GM18873 (cell line): ENCODE measurements at regions not wholly inside any gene's neighbourhood (a gene's known extent, or its start where the extent isn't known, plus 50 kb on each side); places are given as distances from the start of the nearest gene placed in this dataset.

Source experiments
- ATAC-seq: cut with Tn5 transposase; IDR thresholded peaks from one replicate; pipeline ENCODE4 v1.9.1; 2021; ENCODE audit warnings: mild to moderate bottlenecking, moderate library complexity, moderate number of reproducible peaks; ENCODE audit not compliant: unreplicated experiment, low FRiP score

DNA sequence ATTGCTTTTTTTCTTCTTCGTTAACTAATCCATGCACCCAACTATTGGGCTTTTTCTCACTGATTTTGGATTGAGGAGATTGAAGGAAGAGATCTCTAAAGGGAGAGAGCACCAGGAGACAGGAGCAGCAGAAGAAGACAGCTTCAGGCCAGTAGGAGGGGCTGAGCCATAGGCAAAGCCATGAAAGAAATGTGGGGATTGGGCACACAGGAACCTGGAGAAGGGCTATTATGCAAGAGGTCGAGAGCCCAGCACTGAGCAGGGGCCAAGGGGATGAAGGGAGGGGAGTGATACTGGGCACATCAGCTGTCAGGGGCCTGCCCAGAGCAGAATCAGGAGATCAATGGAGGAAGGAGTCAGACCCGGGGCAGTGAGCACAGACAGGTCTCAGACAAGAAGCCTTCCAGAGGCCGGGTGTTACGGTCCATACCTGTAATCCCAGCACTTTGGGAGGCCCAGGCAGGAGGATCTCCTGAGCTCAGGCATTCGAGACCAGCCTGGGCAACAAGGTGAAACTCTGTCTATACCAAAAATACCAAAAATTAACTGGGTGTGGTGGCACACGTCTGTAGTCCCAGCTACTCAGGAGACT is 140.9 kb downstream of the BCOR start:
- no peak for ATAC-seq

DNA sequence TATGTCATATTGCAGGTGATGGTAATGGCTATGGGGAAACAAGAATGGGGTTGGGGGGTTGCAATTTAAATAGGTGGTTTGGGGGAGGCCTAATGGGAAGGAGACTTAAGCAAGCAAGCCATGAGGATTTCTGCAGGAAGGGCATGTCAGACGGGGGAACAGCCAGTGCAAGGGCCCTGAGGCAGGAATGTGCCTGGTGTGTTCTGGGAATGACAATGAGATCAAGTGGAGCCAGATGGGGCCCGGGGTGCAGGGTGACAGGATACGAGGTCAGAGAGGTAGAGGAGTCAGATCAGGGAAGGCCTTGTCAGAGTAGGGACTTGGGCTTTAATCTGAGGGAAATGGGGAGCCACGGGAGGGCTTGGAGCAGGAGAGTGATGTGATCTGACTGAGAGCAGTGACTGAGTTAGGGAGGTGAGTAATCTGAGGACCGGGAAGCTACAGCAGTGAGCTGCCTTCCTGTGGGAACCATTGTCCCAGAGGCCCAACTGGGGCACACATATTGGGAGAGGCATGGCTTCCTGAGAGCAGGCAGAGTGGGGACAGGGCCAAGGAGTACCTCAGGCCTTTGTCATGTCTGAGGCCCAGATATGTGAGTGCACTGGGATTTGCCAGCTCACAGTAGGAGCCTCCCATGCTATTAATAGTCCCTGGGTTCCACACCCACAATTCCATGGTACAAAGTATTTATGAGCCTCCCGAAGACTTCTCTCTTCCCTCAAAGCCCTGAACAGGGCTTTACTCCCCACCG is 139.8 kb downstream of the BCOR start:
- no peak for ATAC-seq

DNA sequence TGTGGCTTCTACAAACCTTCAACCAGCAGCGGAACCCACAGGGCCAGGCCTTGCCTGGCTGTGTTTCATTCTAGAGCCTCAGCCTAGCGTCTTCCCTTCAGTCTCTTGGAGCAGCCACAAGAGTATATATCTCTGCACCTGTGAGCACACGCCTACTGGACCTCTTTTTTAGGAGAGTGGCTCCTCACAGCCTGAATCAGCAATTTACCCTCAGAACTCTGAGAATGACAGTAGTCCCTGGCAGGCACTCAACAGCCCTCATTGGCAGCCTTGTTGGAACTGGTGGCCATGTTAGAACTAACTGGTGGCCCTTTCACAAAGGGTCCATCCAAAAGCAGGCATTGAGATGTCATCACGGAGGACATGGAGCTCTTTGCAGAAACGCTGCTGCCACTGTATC is 138.9 kb downstream of the BCOR start:
- ATAC-seq, result no peak

DNA sequence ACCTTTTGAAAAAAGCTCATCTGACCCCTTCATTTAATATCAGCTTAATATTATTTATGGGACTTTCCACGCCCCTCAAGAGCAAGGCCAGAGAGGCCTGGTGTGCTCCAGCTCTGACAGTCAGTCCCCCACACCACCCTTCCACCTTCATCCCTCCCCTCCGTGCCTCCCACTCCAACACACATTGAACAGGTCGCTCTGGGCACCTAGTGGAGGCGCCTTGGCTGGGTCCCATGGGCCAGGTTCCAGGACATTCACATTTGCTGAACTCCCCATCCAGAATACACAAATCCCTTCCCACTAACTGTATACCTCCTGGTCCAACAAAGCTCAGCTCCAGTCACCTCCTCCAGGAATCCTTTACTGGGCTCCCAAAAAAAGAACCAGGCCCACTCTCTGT is 137.5 kb downstream of the BCOR start:
- ATAC-seq, result no peak

DNA sequence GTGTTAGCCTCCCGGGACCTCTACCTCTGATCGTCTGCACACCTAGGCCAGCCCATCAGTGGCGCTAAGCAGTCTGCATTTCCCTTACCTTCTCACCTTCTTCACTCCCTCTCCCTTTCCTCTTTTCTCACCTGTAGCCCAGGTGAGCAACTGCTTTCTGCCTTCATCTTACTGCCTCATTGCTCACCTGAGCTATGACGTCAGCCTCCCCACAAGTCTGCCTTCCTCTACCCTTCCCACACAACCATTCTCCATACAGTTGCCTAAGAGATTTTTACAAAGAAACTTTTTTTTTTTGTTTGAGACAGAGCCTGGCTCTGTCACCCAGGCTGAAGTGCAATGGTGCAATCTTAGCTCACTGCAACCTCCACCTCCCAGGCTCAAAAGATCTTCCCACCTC is 136.3 kb downstream of the BCOR start:
- no peak for ATAC-seq

DNA sequence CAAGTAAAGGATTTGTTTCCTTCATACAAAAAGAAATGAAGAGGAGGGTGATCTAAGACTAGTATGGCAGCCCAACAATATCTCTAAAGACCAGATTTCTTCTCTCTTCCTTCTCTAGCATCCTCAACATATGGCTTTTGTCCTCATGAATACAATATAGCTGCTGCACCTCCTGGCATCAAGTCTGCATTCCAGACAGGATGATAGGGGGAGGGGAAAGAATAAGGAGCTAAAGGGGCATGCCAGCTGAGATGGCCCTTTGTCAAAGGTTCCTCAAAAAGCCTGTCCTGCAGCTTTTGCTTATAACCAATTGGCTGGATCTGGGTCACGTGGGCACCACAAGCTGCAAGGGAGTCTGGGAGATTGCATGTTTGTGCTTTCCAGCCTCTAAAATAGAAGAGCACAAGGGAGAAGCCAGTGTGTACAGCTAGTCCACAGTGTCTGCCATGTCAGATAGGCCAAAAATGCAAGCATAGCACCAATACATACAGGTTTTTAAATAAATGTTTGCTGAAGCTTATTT is 132.6 kb downstream of the BCOR start:
- ATAC-seq, result no peak

DNA sequence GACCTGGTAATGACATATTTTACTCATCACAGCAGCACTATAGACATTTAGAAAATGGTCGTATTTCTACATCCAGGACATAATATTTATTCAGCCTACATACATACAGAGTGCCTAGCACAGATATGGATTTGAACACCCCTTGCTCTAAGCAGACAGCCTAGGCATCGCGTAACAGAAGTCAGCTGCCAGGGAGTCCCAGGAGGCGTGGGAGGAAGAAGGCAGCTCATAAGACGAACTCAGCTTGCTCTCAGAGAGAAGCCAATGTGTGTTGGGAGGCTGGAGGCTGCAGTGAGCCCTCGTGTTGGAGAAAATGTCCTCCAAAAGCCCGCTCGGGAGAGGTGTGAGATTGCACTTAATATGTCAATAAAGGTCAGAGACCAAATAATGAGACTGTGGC is 131.6 kb downstream of the BCOR start:
- no peak for ATAC-seq

DNA sequence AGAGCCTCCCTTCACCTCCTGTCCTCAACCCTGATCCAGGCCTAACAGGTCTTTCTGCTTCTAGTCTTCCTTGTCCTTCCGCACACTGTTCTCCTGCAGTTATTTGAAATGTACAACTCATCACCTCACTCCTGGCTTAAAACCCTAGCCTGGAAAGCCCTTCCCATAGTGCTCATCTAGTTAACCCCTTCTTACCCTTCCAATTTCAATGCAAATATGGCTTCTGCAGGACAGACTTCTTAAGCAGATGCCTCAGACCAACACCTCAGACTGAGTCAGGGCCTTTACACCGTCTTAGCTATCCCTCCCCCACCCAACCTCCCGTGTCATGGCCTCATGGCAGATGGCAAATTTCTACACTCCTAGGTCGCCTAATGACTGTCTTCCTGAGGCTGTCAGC is 130.4 kb downstream of the BCOR start:
- no peak for ATAC-seq

DNA sequence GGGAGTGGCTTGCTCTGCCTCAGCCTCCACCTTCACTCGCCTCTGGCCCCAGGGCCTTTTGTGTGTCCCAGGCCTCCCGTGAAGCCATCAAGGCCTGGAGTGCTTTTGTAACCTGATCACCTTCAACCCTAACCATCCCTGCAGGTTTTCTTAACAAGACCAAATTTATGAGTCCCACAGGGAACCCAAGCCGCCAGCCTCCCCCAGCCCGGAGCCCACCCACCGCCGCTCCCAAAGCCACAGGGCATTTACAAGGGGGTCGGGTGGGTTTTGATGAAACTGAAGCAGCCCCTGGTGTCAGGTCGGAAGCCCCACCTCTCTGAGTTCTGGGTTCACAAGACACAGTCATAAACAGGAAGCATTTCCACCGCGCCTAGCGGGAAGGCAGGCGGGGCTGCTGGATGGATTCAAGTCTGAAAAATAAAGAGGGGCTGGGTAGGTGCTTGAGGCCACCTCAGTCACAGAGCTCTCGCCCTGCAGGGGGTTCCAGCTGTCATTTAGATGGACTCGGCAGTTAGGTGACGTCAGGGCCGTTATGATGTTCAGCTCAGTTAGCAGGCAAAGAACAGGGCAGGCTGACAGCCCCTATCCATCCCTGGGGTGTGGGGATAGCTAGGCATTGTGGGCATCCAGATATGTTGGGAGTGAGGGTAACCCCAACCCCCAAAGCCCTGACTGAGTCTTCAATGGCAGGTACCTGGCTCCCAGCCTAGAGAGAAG is 128.5 kb downstream of the BCOR start:
- no peak for ATAC-seq

DNA sequence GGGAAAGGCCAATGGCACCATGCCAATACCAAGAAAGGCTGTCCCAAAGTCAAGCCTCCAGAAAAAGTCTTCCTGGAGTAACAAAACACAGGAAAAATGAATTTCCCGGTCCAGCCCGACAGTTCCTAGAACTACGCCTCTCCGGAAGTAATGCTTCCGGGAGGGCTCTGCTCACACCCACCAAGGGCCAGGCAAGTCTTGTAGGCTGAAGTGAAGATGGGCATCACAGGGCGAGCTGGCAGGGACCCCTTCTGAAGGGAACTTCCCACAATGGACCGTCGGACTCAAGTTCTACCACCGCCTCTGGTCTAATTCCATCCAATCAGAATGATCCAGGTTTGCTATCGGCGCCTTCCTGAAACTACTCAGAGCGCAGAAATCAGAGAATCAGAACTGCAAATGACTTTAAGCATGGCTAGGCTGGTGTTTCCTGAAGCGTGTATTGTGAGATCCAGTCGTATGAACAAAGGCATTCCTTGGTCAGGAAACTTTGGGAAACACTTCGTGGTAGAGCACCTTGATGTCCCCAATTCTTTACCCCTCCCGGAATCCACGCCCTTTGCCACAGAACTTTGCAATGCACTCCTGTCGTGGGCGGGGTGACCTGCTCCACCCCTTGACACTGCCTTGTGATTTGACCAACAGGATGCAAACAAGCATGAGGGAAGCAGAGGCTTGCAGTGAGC is 127.8 kb downstream of the BCOR start:
- no peak for ATAC-seq

DNA sequence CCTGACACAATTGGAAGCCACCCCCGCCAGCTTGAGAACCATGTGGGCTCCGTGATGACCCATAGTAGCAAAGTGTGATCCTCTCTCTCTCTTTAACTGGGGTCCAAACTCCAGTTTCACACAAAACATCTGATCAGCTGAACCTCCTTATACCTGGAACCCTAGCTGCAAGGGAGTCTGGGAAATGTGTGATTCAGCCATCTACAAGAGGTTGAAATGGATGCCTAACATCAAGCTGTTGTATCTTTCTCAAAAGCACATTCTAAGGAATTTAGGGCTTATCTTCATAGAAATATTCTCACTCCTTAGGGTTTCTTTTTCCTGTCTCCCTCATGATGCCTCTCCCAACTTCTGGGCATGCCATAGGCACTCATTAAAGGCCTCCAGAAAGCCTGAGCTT is 126.0 kb downstream of the BCOR start:
- no peak for ATAC-seq

DNA sequence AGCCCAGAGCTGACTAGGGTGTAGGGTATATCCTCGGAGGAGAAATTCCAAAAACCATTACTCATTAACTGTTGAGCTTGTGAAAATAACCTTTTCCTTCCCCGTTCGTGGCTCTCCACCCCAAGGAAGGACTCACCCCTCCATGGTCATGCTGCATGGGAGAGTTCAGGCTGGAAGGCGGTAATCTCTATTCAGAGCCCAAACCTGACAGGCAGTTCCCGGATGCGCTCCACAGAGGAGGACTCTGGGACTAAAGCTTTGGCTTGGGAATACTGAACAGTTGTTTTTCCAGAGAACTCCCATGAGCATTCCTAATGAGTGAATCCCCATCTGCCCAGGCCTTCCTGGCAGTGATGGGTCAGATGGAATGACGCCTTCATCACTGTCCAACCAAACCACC is 125.4 kb downstream of the BCOR start:
- no peak for ATAC-seq

DNA sequence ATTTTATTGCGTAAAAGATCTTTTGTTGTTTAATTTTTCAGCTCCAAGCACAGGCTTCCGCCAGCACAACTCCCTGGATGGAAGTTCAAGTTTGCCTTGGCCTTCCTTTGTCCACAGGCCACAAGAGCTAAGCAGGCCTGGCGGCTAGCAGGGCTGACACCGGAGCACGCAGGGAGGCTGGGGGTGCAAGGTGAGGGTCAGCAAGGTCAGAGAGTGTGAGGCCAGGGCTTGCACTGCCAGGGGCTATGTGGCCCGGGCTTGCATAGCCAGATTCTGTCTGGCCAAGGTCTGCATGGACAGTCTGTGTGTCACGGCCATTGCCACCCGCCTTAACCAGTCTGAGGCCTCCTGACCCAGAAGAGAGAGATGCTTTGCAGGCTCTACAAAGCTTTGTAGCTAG is 123.9 kb downstream of the BCOR start:
- ATAC-seq, result no peak

DNA sequence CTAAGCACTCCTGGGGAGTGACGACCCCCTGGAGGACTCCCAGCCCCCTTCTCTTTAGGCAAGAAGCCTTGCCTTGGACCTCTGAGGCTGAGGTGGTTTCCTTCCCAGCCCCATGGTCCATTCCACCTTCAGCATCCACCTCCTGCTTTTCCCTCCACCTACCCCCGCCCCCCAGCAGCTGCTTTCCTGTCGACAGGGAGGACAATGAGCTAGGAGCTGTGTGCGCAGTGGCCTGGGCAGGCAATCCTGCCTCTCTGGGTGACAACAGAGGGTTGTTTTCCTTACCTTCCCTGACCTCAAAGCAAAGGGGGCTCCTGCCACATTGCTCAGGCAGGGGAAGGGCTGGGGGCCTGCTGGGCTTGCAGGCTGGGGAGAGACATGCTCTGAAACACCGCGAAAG is 123.5 kb downstream of the BCOR start:
- no peak for ATAC-seq

DNA sequence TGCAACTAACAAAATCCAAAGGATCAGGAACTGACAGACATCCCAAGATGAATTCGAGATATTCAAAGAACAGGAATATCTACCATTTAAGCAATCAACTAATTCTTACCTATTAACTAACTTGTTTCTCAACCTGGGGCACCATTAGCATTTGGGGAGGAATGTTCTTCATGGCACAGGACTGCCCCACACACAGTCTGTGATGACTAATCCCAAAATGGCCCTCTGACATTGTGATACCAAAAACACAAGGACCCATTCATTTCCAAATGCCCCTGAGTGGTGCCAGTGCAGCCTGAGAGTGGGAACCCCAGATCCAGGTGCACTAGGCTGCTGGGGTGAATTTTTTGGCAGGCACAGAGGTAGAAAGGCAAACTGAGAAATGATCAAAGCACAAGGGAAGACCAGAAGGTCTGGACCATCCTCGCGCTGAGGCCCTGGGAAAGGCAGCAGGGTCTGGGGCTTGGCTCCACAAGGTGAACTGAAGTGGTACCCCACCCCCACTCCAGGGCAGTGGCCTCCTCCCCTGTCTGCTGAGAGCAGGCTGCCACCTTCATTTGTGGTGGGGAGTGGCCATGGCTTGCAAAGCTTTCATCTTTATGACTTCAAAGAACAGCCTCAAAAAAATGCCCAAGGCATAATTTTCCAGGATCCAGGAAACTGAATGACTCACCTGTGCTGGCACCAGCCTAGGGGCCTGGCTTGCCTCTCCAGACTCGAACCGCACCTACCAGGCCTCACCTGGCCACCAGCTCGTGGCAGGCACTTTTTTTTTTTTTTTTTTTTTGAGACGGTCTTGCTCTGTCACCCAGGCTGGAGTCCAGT is 122.4 kb downstream of the BCOR start:
- no peak for ATAC-seq

DNA sequence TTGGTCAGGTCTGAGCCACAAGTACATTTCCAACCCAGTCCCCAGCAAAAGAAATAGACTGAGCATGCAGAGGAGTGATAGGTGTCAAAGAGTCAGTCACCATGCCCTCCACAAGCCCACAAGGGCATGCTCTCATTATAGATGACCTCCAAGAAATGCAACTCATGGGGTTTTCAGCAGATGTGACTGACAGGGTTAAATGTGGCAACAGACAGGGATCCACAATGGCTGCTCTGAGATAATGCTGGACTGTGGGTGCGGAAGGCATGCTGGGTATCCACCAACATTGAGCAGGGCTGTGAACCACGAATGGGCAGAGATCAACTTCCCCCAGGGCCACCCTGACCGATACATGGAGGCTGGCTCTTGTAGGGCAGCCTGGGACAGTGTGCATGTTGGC is 115.8 kb downstream of the BCOR start:
- ATAC-seq, result no peak

DNA sequence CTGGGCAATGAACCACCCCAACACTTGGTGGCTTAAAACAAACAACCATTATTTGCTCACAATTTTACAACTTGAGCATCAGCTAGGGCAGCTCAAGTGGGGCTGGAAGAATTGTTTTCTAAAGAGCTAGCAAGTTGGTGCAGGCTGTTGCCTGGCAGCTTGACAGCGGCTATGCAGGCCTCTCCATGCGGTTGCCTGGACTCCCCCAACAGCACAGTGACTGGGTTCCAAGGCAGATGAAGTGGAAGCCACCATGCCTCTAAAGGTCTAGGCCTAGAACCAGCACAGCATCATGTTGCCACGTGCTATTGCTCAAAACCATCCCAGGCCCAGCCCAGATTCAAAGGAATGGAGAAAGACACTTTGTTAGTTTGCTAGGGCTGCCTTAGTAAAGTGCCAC is 114.8 kb downstream of the BCOR start:
- no peak for ATAC-seq

DNA sequence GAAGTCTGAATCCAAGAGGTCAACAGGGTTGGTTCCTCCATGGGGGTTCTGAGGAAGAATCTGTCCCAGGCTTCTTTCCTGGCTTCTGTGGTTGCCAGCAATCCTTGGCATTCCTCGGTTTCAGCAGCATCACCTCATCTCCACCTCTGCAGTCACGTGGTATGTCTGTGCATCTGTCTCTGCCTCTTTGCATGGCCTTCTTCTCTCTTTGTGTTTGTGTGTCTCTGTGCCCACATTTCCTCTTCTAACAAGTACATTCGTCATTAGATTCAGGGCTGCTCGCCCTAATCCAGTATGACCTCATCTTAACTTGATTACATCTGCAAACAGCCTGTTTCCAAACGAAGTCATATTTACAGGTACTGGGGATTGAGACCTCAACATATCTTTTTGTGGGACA is 114.0 kb downstream of the BCOR start:
- no peak for ATAC-seq

DNA sequence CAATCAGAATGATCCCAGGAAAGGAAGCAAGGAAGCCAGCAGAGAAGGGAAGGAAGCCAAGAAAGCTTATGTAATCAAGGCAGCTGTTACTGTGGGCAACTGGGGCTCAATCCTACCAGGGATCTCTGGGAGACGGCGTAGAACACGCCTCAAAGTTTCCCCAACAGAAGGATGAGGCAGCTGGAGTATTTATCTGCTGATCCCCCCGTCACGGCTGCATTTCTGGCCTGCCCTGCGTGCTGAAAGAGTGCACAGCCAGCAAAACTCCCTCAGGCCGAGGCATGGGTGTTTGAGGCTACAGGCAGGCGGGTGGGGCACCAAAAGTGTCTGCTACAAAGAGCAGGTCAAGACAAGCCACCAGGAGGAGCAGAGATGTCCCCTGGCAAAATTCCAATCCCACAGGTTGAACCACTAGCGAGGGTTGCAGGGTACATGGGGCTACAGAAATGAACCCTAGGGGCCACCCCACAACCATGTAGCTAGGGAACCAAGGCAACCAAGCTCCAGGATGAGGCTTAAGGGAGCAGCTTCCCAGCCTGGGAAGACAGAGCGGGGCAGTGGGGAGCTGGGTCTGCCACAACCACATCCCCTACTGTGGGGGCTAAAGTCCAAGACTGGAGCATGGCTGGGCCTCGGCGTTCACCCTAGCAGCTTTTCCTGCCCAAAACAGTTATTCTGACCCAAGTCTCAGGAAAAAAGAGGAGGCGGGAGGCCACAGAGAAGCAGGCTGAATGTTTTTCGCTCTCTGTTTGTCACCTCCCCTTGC is 113.4 kb downstream of the BCOR start:
- no peak for ATAC-seq

DNA sequence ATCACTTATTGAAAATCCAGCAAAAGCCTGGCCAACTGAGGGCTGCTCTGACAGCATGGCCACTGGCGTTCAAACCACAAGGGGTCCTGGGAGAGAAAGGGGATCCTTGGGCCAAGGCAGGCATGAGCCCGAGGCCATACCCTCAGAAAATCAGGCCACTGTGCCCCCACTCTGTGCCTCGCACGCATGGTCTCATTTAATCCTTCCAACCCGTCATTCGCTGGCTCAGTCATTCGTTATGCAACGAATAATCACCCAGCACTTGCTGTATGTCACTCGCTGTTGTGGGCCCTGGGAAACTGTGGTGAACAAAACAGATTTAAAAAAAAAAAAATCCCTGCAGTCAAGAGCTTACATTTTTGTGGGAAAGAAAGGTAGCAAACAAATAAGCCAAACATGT is 112.7 kb downstream of the BCOR start:
- ATAC-seq, result no peak
